GM04504 (cell line): ENCODE measurements at regions not wholly inside any gene's neighbourhood (a gene's known extent, or its start where the extent isn't known, plus 50 kb on each side); places are given as distances from the start of the nearest gene placed in this dataset.

ENCODE experiments used
- DNase-seq: peaks from one replicate; pipeline ENCODE4 v3.0.0-alpha.2; 2012; ENCODE audit warnings: low read depth

DNA sequence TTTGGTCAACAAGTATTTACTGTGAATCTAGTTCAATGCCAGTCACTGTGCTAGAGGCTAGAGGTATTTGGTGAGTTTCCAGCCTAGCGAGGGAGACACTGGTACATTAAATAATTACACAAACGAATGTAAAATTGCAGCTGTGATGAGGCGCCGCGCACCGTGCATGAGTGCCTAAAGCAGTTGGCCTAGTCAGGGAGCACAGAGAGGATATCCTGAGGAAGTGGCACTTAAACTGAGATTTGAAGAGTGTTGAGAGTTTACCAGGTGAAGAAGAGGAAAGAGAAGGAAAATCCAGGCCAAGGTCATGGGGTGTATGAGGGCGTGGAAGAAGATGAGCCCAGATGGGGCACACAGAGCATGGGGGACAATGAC, 157.6 kb upstream of the NDUFV2 start:
- no peak for DNase-seq

DNA sequence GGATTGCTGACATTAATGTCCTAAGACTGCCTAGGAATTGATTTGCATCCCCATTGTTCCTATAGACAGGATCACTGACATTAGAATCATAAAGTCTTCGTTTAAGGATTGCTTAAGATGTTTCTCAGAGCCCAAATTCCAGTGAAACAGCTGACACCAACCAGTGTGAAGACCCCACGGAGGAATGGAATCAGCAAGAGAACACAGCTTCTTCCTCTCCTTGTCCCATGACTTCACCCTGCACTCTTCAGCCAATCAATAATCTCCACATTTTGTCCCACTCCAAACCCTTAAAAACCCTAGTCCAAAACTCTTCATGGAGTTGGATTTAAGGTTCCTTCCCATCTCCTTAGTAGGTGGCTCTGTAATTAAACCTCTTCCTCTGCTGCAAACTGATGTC, 157.0 kb upstream of the NDUFV2 start:
- no peak for DNase-seq

DNA sequence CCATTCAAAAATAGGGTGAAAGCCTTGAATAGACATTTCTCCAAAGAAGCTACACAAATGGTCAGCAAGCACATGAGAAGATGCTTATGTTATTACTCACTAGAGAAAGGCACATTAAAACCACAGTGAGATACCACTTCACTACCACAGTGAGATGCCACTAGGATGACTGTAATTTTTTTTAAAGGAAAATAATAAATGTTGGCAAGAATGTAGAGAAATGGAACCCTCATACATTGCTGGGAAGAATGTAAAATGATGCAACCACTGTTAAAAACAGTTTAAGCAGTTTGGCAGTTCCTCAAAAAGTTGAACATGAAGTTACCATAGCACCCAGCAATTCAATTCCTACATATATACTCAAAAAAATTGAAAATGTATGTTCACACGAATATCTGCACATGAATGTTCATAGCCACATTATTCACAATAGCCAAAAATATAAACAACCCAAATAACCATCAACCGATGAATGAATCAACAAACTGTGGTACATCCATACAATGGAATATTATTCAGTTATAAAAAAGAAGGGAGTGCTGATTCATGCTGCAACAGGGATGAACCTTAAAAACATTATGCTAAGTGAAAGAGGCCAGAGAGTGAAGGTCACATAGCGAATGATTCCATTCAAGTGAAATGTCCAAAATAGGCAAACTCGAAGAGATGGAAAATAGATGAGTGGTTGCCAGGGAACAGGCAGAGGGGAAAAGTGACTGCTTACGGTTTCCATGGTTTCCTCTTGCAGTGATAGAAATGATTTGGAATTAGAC, 156.2 kb upstream of the NDUFV2 start:
- peak; percentile 85 for DNase-seq

DNA sequence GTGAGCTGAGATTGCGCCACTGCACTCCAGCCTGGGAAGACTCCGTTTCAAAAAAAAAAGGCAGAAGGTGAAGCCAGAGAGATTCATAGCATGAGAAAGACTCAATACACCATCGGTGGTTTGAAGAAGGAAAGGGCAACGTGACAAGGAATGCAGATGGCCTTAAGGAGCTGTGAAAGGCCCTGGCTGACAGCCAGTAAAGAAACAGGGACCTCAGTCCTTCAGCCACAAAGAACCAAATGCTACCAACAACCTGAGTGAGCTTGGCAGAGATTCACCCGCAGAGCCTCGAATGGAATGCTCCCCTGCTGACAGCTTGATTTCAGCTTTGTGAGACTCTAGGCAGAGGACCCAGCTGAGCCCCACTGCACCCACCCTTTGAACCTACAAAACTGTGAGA, 154.9 kb upstream of the NDUFV2 start:
- no peak for DNase-seq

DNA sequence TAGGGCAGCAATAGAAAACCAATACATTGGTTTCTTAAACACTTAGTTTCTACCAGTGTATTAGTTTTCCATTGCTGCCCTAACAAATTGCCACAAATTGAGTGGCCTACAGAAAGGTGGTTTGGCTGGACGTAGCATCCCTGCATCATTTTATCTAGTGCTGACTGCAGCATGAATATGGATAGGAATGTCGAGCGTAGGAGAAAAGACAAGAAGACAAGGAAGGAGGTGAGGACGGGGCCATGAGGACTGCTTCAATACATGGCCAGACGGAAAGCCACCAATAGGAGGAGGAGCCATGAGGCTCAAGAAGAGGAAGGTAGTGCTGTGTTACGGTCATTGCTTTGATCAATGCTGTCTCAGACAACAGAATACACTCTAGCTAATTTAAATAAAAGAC, 154.5 kb upstream of the NDUFV2 start:
- DNase-seq = no peak

DNA sequence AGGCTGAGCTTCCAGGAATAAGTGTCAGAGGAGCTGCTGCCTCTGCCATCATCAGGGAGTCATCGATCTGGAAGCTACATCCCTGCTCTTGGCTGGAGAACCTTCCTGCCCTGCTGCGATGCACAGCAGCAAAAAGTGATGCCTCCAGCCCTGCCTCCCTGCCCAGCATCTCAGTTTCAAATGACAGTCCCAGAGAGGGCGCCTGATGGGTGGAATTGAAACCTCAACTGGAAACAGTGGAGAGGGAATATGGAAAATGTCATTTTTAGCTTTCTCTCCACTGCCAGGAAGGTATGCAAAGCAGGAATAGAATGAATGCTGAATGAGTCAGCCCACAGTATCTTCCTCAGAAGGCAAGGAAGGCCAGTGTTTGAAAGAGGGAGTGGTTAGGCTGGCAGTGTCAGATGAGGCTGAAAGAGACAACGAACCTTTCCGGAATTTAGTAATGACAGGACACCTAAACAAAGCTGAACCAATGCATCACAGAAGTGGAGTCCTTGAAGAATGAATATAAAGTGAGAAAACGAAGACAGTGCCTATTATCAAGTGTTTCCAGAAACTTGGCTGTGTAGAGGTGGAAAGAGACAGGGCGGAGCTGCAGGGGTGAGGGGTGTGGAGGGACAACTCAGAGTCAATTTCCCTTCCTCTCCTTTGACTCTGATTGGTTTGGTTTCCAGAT, 153.9 kb upstream of the NDUFV2 start:
- peak; percentile 91 for DNase-seq

DNA sequence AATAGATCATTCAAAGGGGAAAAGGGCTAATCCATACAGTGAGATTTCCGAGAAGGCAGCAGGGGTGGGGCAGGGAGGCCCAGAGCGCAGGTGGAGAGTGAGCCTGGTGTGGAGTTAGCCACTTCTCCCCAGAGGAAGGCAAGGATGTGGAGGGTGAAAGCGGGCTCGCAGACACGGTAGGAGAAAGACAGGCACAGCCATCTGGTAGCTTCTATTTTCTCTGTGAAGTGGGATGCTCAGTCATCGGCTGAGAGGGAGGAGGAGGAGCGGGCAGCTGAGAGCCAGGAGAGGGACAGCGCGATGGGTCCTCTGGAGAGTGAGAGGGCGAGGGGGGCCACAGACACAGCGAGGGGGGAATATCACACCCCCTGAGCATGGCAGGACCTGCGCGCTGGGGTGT, 153.3 kb upstream of the NDUFV2 start:
- DNase-seq = peak; percentile 44

GRCh38 chr18:8951491-8951890, 151.0 kb upstream of the NDUFV2 start:
- DNase-seq = no peak

- DNase-seq = no peak
These were observed 150.3 kb upstream of the NDUFV2 start for GRCh38 chr18:8952174-8952573.

- peak; percentile 96 for DNase-seq
These were observed 149.4 kb upstream of the NDUFV2 start for GRCh38 chr18:8952769-8953760.

GRCh38 chr18:8957731-8958130, 144.8 kb upstream of the NDUFV2 start:
- no peak for DNase-seq

GRCh38 chr18:8958660-8959059, 143.8 kb upstream of the NDUFV2 start:
- no peak for DNase-seq

DNA sequence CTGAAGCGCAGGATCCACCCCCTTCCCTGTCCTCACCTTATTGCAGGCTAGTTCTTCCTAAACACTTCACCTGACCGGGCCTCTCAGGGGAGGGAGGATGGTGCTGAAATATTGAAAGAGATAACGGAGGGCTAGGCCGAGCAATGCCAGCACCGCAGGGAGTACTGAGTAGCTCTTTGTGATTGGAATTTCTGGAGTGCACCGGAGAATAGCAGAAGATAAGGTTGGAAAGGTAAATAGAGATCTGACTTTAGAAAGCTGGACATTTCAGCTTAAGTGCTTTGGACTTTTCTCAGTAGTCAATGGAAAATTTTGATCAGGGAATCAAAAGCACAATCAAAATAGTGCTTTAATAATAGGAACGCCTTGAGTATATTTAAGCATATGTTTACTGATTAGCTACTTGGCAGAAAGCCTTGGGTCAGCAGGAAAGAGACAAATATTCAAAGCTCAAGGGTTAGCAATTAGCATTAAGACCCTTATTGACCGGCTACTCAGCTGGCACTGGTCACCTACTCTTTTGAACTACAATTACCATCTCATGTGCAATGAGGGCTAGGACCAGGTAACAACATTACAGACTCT, 142.9 kb upstream of the NDUFV2 start:
- no peak for DNase-seq

DNA sequence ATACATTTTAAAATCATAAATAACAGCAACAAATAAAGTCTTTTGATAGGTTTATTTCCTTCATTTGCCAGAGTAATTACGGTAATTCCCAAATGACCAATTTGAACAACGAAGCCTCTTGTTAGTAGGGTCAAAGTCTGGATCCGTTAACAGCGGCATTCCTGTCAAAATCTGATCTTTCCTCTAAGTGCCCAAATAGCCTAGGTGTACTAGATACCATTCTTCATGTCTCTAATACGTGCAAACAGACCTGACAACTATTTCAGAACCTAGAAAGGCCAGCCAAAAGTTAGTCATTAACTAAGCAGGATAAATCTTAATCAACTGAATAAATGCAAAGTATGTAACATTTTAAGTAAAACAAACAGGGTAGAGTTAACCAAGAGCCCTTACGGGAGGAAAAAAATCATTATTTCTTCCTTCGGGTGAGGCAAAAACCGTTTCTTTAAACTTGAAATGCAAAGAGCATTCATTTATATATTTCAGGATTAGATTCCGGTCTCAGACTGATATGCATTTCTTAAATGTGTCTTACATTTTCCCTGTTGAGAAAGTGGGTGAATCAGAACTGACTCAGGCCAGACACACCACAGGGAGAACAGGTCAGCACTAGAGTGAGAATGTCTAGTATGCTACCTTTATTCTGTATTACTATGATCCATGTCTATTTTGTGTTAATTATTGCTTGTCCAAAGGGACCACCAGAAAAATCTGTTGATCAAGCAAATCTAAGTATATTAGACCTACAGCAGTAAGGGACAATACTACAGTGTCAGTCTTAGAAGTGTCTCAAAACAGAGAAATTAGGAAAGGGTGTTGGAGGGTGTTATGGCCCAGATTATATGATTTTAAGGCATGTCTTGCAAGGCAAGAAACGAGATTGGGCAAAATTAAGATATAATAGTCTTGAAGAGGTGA, 141.5 kb upstream of the NDUFV2 start:
- DNase-seq = no peak

GRCh38 chr18:8962192-8962779, 140.2 kb upstream of the NDUFV2 start:
- DNase-seq = no peak

DNA sequence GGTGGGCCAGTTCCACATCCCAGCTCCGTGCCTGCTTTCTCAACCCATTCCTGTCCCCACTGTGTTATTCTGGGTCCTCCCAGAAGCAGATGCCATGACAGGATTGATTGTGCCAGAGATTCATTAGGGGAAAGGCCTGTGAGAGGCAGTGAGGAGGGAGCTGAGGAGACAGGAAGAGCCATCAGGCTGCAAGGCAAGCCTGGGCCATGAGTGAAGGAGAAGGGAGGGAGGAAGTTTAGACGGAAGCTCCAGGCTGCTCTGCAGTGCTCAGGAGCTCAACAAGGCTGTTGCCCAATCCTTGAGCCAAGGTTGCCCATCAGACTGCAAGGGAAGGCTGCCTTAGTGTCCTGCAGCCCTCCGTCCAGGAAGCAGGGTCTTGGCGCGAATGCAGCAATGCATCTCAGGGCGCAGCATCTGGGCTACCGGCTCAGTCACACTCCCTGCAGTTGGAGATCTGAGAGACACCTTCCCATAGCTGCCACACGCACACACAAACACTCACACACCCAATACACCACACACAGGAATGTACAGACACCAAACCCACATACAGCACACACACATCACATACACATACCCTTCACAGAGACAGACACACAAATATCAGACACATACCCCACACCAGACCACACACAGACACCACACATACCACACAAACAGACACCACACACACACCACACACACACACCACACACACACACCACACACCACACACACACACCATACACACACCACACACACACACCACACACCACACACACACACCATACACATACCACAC, 139.5 kb upstream of the NDUFV2 start:
- no peak for DNase-seq

DNA sequence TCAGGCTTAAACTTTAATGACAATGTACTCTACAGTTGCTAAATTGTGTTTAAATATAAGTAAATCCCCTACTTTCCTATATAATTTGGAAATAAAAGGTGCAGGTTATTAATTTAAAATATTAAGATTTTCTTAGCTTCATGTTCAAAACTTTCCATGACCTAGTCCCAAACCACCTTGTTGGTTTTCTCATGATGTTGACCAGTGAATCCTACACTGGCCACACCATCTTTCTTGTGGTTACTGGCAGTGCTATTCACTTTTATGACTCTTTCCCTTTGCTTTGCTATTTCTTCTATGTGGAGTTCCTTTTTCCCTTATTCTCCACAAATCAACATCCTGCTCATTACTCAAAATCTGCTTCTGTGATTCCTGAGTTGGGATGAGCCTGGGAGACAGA, 138.6 kb upstream of the NDUFV2 start:
- no peak for DNase-seq

DNA sequence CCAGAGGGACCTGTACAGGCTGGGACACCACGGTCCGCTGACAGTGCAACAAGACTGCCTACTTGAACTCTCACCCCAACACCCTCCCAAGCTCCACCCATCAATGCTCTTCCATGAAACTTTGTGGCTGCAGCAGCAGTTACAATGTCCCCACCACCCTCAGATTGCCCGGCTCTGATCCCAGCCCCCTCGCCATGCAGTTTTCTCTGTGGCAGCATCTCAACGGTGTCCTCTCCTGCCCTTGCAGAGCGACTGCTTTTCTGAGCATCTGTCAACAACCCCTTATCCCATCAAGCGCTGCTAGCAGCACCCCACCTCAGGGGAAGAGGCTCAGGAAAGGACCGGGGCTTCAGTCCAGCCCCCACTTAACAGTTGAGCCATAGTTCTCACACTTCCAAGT, 137.1 kb upstream of the NDUFV2 start:
- DNase-seq = no peak

DNA sequence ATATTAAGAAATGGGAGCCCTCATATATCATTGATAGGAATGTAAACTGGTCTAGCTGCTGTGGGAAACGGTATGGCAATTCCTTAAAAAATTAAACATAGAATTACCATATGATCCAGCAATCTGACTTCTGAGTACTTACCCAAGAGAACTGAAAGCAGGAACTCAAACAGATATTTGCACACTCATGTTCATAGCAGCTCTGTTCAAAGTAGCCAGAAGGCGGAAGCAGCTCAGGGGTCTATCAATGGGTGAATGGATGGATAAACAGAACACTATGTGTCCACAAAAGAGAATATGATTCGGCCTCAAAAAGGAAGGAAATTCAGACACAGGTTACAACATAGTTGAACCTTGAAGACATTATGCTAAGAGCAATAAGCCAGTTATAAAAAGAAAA, 135.7 kb upstream of the NDUFV2 start:
- no peak for DNase-seq

DNA sequence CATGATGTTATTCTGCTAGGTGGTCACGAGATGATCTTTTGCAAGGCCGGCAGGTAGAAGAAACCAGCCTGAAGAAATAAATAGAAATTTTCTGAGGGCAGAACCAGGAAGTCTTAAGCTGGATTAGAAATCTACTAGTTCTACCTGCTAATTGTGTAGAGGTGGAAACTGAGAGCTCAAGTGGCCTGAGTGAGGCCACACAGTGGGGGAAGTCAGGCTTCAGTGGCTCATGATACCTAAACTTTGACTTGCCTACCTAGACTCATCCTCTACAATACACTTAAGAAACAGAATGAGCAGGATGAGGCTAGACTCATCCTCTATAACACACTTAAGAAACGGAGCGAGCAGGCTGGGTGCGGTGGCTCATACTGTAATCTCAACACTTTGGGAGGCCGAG, 134.9 kb upstream of the NDUFV2 start:
- DNase-seq = no peak
